Lung microvascular endothelial cell (primary cell): ENCODE measurements at regions not wholly inside any gene's neighbourhood (a gene's known extent, or its start where the extent isn't known, plus 50 kb on each side); places are given as distances from the start of the nearest gene placed in this dataset.

Experiments
- DNase-seq, 2 donors: peaks; one replicate each; pipeline versions ENCODE4 v3.0.0 to v3.0.0-alpha.2; 2010; ENCODE audit warnings: low read depth in 2 of 2

GRCh38 chr3:182063742-182064141 lies 352.0 kb downstream of the SOX2 start:
- no peak for DNase-seq

- DNase-seq = no peak
Observed at GRCh38 chr3:182067423-182067822, 355.7 kb downstream of the SOX2 start.

- DNase-seq = no peak
Observed at GRCh38 chr3:182078316-182078715, 366.6 kb downstream of the SOX2 start.

- DNase-seq = no peak
Observed at GRCh38 chr3:182078929-182079328, 367.2 kb downstream of the SOX2 start.

- no peak for DNase-seq
Observed at GRCh38 chr3:182081096-182081495, 369.4 kb downstream of the SOX2 start.

GRCh38 chr3:182083112-182083511 lies 371.4 kb downstream of the SOX2 start:
- no peak for DNase-seq

GRCh38 chr3:182092662-182093262 lies 381.0 kb downstream of the SOX2 start:
- no peak for DNase-seq

- DNase-seq = no peak
Observed at GRCh38 chr3:182094321-182094720, 382.6 kb downstream of the SOX2 start.

GRCh38 chr3:182104881-182105280 lies 393.2 kb downstream of the SOX2 start:
- DNase-seq = no peak

- no peak for DNase-seq
Observed at GRCh38 chr3:182105875-182106274, 394.1 kb downstream of the SOX2 start.

GRCh38 chr3:182108371-182108770 lies 396.6 kb downstream of the SOX2 start:
- DNase-seq = no peak

- no peak for DNase-seq
Observed at GRCh38 chr3:182111967-182112366, 400.2 kb downstream of the SOX2 start.

- DNase-seq = no peak
Observed at GRCh38 chr3:182115328-182116015, 403.7 kb downstream of the SOX2 start.

- no peak for DNase-seq
Observed at GRCh38 chr3:182116386-182116785, 404.7 kb downstream of the SOX2 start.

- no peak for DNase-seq
Observed at GRCh38 chr3:182117131-182117530, 405.4 kb downstream of the SOX2 start.

- no peak for DNase-seq
Observed at GRCh38 chr3:182117583-182117982, 405.9 kb downstream of the SOX2 start.

- DNase-seq = no peak
Observed at GRCh38 chr3:182118066-182118465, 406.3 kb downstream of the SOX2 start.

- no peak for DNase-seq
Observed at GRCh38 chr3:182121401-182121800, 409.7 kb downstream of the SOX2 start.

GRCh38 chr3:182122779-182123178 lies 411.1 kb downstream of the SOX2 start:
- DNase-seq = no peak

GRCh38 chr3:182124187-182124586 lies 412.5 kb downstream of the SOX2 start:
- DNase-seq = no peak

GRCh38 chr3:182124716-182125115 lies 413.0 kb downstream of the SOX2 start:
- DNase-seq = no peak

- no peak for DNase-seq
Observed at GRCh38 chr3:182129740-182130139, 418.0 kb downstream of the SOX2 start.

- no peak for DNase-seq
Observed at GRCh38 chr3:182133752-182134151, 422.0 kb downstream of the SOX2 start.

GRCh38 chr3:182135056-182135455 lies 423.3 kb downstream of the SOX2 start:
- no peak for DNase-seq
